K562 (cell line): ENCODE measurements at regions not wholly inside any gene's neighbourhood (a gene's known extent, or its start where the extent isn't known, plus 50 kb on each side); places are given as distances from the start of the nearest gene placed in this dataset.

Experiments
- BCL6 ChIP-seq: fragments of 250-450 bp; sonication (Bioruptor Pico); IDR thresholded peaks from 2 replicates; pipeline ENCODE4 v1.4.0; 2020
- HNRNPUL1 ChIP-seq: fragments of 200-400 bp; formaldehyde crosslinking; IDR thresholded peaks from 2 replicates; pipeline ENCODE4 v1.6.1; 2017; ENCODE audit warnings: low read length
- POU5F1 ChIP-seq: fragments of 150-350 bp; IDR thresholded peaks from 2 replicates; pipeline ENCODE4 v1.6.1; 2014; ENCODE audit warnings: borderline replicate concordance, low read length, low read depth, mild to moderate bottlenecking; ENCODE audit not compliant: partially characterized antibody
- RBM25 ChIP-seq: fragments of 200-400 bp; formaldehyde crosslinking; IDR thresholded peaks from 2 replicates; pipeline ENCODE4 v1.6.1; 2018; ENCODE audit warnings: low read length, low read depth, moderate library complexity; ENCODE audit not compliant: severe bottlenecking
- SPI1 ChIP-seq: IDR thresholded peaks from 2 replicates; pipeline ENCODE4 v1.6.1; 2011; ENCODE audit warnings: low read depth, low read length, control low read depth, borderline replicate concordance
- ZNF140 ChIP-seq: fragments of 250-450 bp; sonication (Bioruptor Pico); IDR thresholded peaks from 2 replicates; pipeline ENCODE4 v1.8.0; 2021; ENCODE audit warnings: moderate library complexity, mild to moderate bottlenecking, inconsistent platforms
- ZNF239 ChIP-seq: fragments of 250-450 bp; sonication (Bioruptor Pico); IDR thresholded peaks from 2 replicates; pipeline ENCODE4 v1.4.0; 2020; ENCODE audit warnings: mild to moderate bottlenecking
- ZNF274 ChIP-seq: IDR thresholded peaks from 2 replicates; pipeline ENCODE4 v1.6.1; 2011; ENCODE audit warnings: low read depth, mild to moderate bottlenecking, low read length, moderate library complexity, borderline replicate concordance
- TF ChIP-seq, protein P1 (sequence below): fragments of 250-450 bp; sonication (Bioruptor Pico); IDR thresholded peaks from 2 replicates; pipeline ENCODE4 v1.6.1; 2021; ENCODE audit warnings: mild to moderate bottlenecking
- TF ChIP-seq, protein P2 (sequence below): fragments of 250-450 bp; sonication (Bioruptor Pico); IDR thresholded peaks from 2 replicates; pipeline ENCODE4 v1.5.1; 2021; ENCODE audit warnings: mild to moderate bottlenecking
- TF ChIP-seq, protein P3 (sequence below), 2 experiments: fragments of 450-650 bp; IDR thresholded peaks; 2 replicates each; pipeline ENCODE4 v1.6.1; 2016
- TF ChIP-seq, protein P4 (sequence below): fragments of 200-800 bp; sonication (Bioruptor generic); IDR thresholded peaks from 2 replicates; pipeline ENCODE4 v1.6.1; 2017; ENCODE audit warnings: missing genetic modification characterization, missing compliant biosample characterization

DNA sequence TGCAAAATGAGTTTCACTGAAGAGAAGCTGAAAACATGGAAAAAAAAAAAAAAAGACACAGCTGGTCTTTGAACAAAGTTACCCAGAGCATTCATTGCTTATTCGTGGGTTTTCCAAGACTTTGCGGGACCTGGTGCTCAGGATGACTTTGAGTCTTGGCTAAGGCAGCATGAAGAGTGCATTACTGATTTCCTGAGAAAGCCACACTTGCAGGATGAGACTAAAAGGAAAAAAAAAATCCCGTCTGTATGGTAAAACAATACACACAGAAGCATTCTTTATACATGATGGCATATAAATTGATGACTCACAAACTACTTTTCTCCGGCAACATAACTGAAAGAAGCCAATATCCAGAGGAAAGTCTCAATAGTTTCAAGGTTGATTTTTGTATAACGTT lies 195.4 kb downstream of the SPP2 start (continued):
- TF ChIP-seq, protein P1, sequence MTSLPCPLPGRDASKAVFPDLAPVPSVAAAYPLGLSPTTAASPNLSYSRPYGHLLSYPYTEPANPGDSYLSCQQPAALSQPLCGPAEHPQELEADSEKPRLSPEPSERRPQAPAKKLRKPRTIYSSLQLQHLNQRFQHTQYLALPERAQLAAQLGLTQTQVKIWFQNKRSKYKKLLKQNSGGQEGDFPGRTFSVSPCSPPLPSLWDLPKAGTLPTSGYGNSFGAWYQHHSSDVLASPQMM (CRISPR knock-in tag), result no peak
- TF ChIP-seq RBM25 (no peak), SPI1 (no peak), BCL6 (CRISPR knock-in tag) (no peak), ZNF239 (no peak), HNRNPUL1 (no peak), ZNF140 (no peak), ZNF274 (no peak), POU5F1 (no peak)
- TF ChIP-seq, protein P2, sequence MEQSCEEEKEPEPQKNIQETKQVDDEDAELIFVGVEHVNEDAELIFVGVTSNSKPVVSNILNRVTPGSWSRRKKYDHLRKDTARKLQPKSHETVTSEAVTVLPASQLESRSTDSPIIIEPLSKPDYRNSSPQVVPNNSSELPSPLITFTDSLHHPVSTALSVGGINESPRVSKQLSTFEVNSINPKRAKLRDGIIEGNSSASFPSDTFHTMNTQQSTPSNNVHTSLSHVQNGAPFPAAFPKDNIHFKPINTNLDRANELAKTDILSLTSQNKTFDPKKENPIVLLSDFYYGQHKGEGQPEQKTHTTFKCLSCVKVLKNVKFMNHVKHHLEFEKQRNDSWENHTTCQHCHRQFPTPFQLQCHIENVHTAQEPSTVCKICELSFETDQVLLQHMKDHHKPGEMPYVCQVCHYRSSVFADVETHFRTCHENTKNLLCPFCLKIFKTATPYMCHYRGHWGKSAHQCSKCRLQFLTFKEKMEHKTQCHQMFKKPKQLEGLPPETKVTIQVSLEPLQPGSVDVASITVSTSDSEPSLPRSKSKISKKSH (CRISPR knock-in tag), result no peak
- TF ChIP-seq, protein P3, sequence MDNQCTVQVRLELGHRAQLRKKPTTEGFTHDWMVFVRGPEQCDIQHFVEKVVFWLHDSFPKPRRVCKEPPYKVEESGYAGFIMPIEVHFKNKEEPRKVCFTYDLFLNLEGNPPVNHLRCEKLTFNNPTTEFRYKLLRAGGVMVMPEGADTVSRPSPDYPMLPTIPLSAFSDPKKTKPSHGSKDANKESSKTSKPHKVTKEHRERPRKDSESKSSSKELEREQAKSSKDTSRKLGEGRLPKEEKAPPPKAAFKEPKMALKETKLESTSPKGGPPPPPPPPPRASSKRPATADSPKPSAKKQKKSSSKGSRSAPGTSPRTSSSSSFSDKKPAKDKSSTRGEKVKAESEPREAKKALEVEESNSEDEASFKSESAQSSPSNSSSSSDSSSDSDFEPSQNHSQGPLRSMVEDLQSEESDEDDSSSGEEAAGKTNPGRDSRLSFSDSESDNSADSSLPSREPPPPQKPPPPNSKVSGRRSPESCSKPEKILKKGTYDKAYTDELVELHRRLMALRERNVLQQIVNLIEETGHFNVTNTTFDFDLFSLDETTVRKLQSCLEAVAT (IDR thresholded peaks at IDR 0.05), result no peak
- TF ChIP-seq, protein P4, sequence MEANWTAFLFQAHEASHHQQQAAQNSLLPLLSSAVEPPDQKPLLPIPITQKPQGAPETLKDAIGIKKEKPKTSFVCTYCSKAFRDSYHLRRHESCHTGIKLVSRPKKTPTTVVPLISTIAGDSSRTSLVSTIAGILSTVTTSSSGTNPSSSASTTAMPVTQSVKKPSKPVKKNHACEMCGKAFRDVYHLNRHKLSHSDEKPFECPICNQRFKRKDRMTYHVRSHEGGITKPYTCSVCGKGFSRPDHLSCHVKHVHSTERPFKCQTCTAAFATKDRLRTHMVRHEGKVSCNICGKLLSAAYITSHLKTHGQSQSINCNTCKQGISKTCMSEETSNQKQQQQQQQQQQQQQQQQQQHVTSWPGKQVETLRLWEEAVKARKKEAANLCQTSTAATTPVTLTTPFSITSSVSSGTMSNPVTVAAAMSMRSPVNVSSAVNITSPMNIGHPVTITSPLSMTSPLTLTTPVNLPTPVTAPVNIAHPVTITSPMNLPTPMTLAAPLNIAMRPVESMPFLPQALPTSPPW (CRISPR knock-in tag), result no peak
- TF ChIP-seq, all 486 proteins: peak for 0
